Karpas-422 (cell line): ENCODE measurements at regions not wholly inside any gene's neighbourhood (a gene's known extent, or its start where the extent isn't known, plus 50 kb on each side); places are given as distances from the start of the nearest gene placed in this dataset.

Experiments used
- DNase-seq: peaks from one replicate; pipeline ENCODE4 v3.0.0-alpha.2; 2015
- H2AFZ ChIP-seq: fragments of 200-600 bp; sonication (generic); 2 replicates; pipeline ENCODE4 v1.6.1; 2014; ENCODE audit warnings: antibody characterized with exemption, low read length, mixed read lengths
- H3K27ac ChIP-seq: fragments of 200-600 bp; sonication (generic); 2 replicates; pipeline ENCODE4 v1.5.1; 2014; ENCODE audit warnings: mild to moderate bottlenecking, low read length, moderate library complexity
- H3K27me3 ChIP-seq: fragments of 200-600 bp; sonication (generic); 2 replicates; pipeline ENCODE4 v1.6.1; 2014; ENCODE audit warnings: low read length, mixed read lengths
- H3K36me3 ChIP-seq: fragments of 200-600 bp; sonication (generic); 2 replicates; pipeline ENCODE4 v1.6.1; 2014; ENCODE audit warnings: low read length, mixed read lengths; ENCODE audit not compliant: insufficient read depth
- H3K4me1 ChIP-seq: fragments of 200-600 bp; sonication (generic); 2 replicates; pipeline ENCODE4 v1.6.1; 2014; ENCODE audit warnings: mild to moderate bottlenecking, low read length, mixed read lengths
- H3K4me2 ChIP-seq: fragments of 200-600 bp; sonication (generic); 2 replicates; pipeline ENCODE4 v1.6.1; 2014; ENCODE audit warnings: low read length, low read depth, mild to moderate bottlenecking; ENCODE audit not compliant: poor library complexity, severe bottlenecking
- H3K4me3 ChIP-seq: fragments of 200-600 bp; sonication (generic); 2 replicates; pipeline ENCODE4 v1.5.1; 2014; ENCODE audit warnings: mild to moderate bottlenecking, antibody characterized with exemption, low read length, mixed read lengths
- H3K79me2 ChIP-seq: fragments of 200-600 bp; sonication (generic); 2 replicates; pipeline ENCODE4 v1.6.1; 2014; ENCODE audit warnings: mild to moderate bottlenecking, low read length, mixed read lengths
- H3K9ac ChIP-seq: fragments of 200-600 bp; sonication (generic); 2 replicates; pipeline ENCODE4 v1.6.0; 2014; ENCODE audit warnings: low read length
- H3K9me2 ChIP-seq: fragments of 200-600 bp; sonication (generic), shearing (Covaris generic); replicated peaks from 2 replicates; pipeline ENCODE4 v1.6.0; 2014; ENCODE audit warnings: mild to moderate bottlenecking, low read length, moderate library complexity; ENCODE audit not compliant: insufficient read depth
- H3K9me3 ChIP-seq: fragments of 300-700, 200-600 bp; sonication (generic); 2 replicates; pipeline ENCODE4 v1.6.1; 2014; ENCODE audit warnings: low read length, mixed read lengths
- H4K20me1 ChIP-seq: fragments of 200-600 bp; sonication (generic); 2 replicates; pipeline ENCODE4 v1.6.1; 2014; ENCODE audit warnings: mild to moderate bottlenecking, antibody characterized with exemption, low read length, low read depth; ENCODE audit not compliant: insufficient read depth

DNA sequence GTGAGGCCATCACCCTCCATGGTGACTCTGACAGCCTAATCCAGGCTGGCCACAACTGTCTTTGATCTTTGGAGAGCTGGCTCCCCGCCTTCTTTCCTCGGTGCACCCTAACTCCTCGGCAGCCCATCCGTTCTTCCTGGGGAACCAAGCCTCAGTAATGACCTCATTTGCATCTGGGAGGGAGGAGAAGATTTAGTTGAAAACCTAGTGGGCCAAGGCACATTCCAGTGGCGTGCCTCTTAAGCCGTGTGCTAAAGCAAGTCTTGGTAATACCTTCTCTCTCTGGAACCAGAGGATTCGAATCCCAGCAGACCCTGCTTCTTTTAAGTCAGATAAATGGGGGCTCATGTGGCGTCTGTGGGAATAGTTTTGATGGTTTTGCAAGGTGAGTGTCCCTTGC lies 233.1 kb downstream of the EBLN2 start:
- no peak for DNase-seq
- H3K4me2 ChIP-seq, result no peak overlapping the region

GRCh38 chr3:73295876-73296635 lies 234.6 kb downstream of the EBLN2 start:
- Histone ChIP-seq H3K9ac (no peak overlapping the region), H2AFZ (no peak overlapping the region), H3K27ac (no peak overlapping the region), H3K4me2 (no peak overlapping the region), H3K27me3 (no peaks in the 10 kb centered on the region), H3K9me3 (no peaks in the 10 kb centered on the region), H4K20me1 (no peaks in the 10 kb centered on the region), H3K4me1 (no peaks in the 10 kb centered on the region), H3K36me3 (no peaks in the 10 kb centered on the region), H3K79me2 (no peaks in the 10 kb centered on the region), H3K4me3 (no peak overlapping the region), H3K9me2 (no peaks in the 10 kb centered on the region)
- no peak for DNase-seq

More for the DNA sequence above, 233.1 kb downstream of the EBLN2 start:
- Histone ChIP-seq H2AFZ (no peak overlapping the region), H3K79me2 (no peaks in the 10 kb centered on the region), H3K9me3 (no peaks in the 10 kb centered on the region), H3K9me2 (no peaks in the 10 kb centered on the region), H3K4me3 (no peak overlapping the region), H3K36me3 (no peaks in the 10 kb centered on the region), H3K9ac (no peak overlapping the region), H3K27ac (no peak overlapping the region), H3K4me1 (no peaks in the 10 kb centered on the region), H4K20me1 (no peaks in the 10 kb centered on the region), H3K27me3 (no peaks in the 10 kb centered on the region; the same call in 1 of the 2 replicates)

- H3K36me3 ChIP-seq, result no peaks in the 10 kb centered on the region
- H3K27me3 ChIP-seq, result no peaks in the 10 kb centered on the region
- no peak overlapping the region for H3K27ac ChIP-seq
- no peak for DNase-seq
- H2AFZ ChIP-seq, result no peak overlapping the region
- no peak overlapping the region for H3K4me2 ChIP-seq
- no peaks in the 10 kb centered on the region for H3K79me2 ChIP-seq
- no peaks in the 10 kb centered on the region for H4K20me1 ChIP-seq
- H3K4me3 ChIP-seq, result no peak overlapping the region
- H3K4me1 ChIP-seq, result no peaks in the 10 kb centered on the region
- H3K9me3 ChIP-seq, result no peaks in the 10 kb centered on the region
- no peak overlapping the region for H3K9ac ChIP-seq
- no peaks in the 10 kb centered on the region for H3K9me2 ChIP-seq
Observed at GRCh38 chr3:73296859-73297258, 235.4 kb downstream of the EBLN2 start.

DNA sequence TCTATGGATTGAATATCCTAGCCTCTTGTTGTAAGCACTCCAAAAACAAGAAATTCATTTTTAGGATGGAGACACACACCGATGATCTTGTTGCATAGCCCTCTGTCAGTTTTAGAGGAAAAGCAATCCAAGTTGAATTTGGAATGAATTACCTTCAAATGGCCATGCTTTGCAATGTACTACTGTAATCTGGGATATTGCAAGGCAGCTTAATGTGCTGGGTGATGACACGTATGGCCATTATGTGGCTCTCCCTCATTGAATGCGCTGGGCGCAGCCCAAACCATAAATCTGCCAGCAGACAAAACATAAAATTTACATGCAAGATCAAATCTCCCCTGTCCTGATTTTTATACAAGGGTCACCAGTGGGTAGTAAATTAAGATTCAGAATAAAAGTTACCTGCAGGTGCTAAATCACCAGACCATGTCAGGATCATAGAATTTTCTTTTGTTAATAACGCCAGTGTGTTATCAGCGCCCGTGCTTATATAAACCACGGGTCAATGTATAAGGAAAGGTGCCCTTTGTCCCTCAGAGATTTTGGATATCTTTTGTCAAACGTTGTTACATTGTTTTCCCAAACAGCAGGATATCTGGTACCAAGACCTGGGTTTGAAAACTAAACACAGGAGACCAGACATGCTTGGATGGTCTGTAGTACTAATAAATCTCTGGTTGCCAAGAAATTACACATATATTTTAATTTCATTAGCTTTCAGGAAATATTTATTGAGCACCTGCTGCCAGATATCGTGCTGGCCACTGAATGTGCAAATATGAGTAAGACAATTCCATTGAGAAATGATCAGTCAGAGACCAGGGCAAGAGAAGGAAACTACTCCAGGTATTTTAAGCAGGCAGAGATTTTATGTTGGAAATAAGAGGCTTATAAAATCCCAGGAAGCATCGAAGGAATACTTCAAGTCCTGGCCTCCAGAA lies 237.1 kb downstream of the EBLN2 start:
- H3K9me3 ChIP-seq, result no peaks in the 10 kb centered on the region
- H3K27ac ChIP-seq, result no peak overlapping the region
- no peak overlapping the region for H3K9ac ChIP-seq
- no peaks in the 10 kb centered on the region for H3K79me2 ChIP-seq
- H3K27me3 ChIP-seq, result no peaks in the 10 kb centered on the region
- no peak overlapping the region for H3K4me2 ChIP-seq
- no peaks in the 10 kb centered on the region for H3K9me2 ChIP-seq
- H2AFZ ChIP-seq, result no peak overlapping the region
- no peak for DNase-seq
- no peak overlapping the region for H3K4me3 ChIP-seq
- no peaks in the 10 kb centered on the region for H3K4me1 ChIP-seq
- no peaks in the 10 kb centered on the region for H4K20me1 ChIP-seq
- no peaks in the 10 kb centered on the region for H3K36me3 ChIP-seq

- H3K79me2 ChIP-seq, result no peaks in the 10 kb centered on the region
Observed at GRCh38 chr3:73299184-73299691, 237.8 kb downstream of the EBLN2 start.

GRCh38 chr3:73314151-73314951 lies 252.9 kb downstream of the EBLN2 start:
- Histone ChIP-seq H3K9ac (no peak overlapping the region), H3K27ac (no peak overlapping the region), H3K79me2 (no peaks in the 10 kb centered on the region), H3K27me3 (no peaks in the 10 kb centered on the region; the same call in 1 of the 2 replicates), H3K4me2 (no peak overlapping the region), H3K9me2 (no peaks in the 10 kb centered on the region), H2AFZ (no peak overlapping the region), H4K20me1 (no peaks in the 10 kb centered on the region), H3K4me3 (no peak overlapping the region), H3K9me3 (no peaks in the 10 kb centered on the region), H3K36me3 (no peaks in the 10 kb centered on the region), H3K4me1 (no peaks in the 10 kb centered on the region)
- peak; percentile 24 for DNase-seq

More at GRCh38 chr3:73299184-73299691, 237.8 kb downstream of the EBLN2 start:
- Histone ChIP-seq H4K20me1 (no peaks in the 10 kb centered on the region), H3K9me2 (no peaks in the 10 kb centered on the region), H3K4me1 (no peaks in the 10 kb centered on the region), H3K9ac (no peak overlapping the region), H3K9me3 (no peaks in the 10 kb centered on the region), H3K4me2 (no peak overlapping the region), H2AFZ (no peak overlapping the region), H3K27ac (no peak overlapping the region), H3K27me3 (no peaks in the 10 kb centered on the region), H3K4me3 (no peak overlapping the region), H3K36me3 (no peaks in the 10 kb centered on the region)
- no peak for DNase-seq

DNA sequence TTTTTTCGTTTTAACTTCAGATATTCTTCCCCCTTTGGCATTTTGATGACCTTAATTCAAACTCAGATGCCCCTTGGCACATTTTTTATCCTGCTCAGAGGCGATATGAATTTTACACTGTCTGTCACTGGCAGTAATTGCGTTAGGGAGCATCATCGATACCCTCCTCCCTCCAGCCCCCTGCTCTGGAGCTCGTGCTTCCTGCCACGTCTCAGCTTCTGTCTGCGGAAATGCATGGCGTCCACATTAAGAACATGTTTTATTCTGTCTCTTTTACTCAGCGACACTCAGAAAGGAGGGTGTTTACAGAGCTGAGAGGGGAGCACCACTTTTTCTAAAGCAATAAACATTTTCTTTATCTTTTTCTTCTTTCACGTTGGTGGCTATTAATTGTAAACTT lies 254.2 kb downstream of the EBLN2 start:
- no peaks in the 10 kb centered on the region; the same call in 1 of the 2 replicates for H3K27me3 ChIP-seq
- H3K27ac ChIP-seq, result no peak overlapping the region
- no peak overlapping the region for H3K4me2 ChIP-seq
- no peaks in the 10 kb centered on the region for H3K9me3 ChIP-seq
- no peaks in the 10 kb centered on the region for H3K9me2 ChIP-seq
- no peaks in the 10 kb centered on the region for H4K20me1 ChIP-seq
- no peak overlapping the region for H3K4me3 ChIP-seq
- H3K79me2 ChIP-seq, result no peaks in the 10 kb centered on the region
- no peak overlapping the region for H2AFZ ChIP-seq
- H3K36me3 ChIP-seq, result no peaks in the 10 kb centered on the region
- no peak for DNase-seq
- no peaks in the 10 kb centered on the region for H3K4me1 ChIP-seq
- H3K9ac ChIP-seq, result no peak overlapping the region
